SJCRH30 (cell line): ENCODE measurements at regions not wholly inside any gene's neighbourhood (a gene's known extent, or its start where the extent isn't known, plus 50 kb on each side); places are given as distances from the start of the nearest gene placed in this dataset.

Experiments
- DNase-seq, 2 experiments: peaks; one replicate each; pipeline ENCODE4 v3.0.0-alpha.2; 2015 to 2020
- H3K27ac ChIP-seq: fragments of 250-450 bp; sonication (Bioruptor Pico); 2 replicates; pipeline ENCODE4 v1.5.1; 2020; ENCODE audit warnings: mild to moderate bottlenecking, moderate library complexity
- H3K27me3 ChIP-seq: fragments of 250-450 bp; sonication (Bioruptor Pico); 2 replicates; pipeline ENCODE4 v1.5.1; 2020; ENCODE audit warnings: mild to moderate bottlenecking, moderate library complexity
- H3K36me3 ChIP-seq: fragments of 250-450 bp; sonication (Bioruptor Pico); 2 replicates; pipeline ENCODE4 v1.5.1; 2020; ENCODE audit warnings: mild to moderate bottlenecking, moderate library complexity
- H3K4me1 ChIP-seq: fragments of 250-450 bp; sonication (Bioruptor Pico); 2 replicates; pipeline ENCODE4 v1.5.1; 2020; ENCODE audit warnings: mild to moderate bottlenecking, moderate library complexity
- H3K4me3 ChIP-seq: fragments of 250-450 bp; sonication (Bioruptor Pico); 2 replicates; pipeline ENCODE4 v1.5.1; 2020; ENCODE audit warnings: mild to moderate bottlenecking, moderate library complexity
- H3K9me3 ChIP-seq: fragments of 250-450 bp; sonication (Bioruptor Pico); replicated peaks from 2 replicates; pipeline ENCODE4 v1.5.1; 2020; ENCODE audit warnings: mild to moderate bottlenecking, moderate library complexity

DNA sequence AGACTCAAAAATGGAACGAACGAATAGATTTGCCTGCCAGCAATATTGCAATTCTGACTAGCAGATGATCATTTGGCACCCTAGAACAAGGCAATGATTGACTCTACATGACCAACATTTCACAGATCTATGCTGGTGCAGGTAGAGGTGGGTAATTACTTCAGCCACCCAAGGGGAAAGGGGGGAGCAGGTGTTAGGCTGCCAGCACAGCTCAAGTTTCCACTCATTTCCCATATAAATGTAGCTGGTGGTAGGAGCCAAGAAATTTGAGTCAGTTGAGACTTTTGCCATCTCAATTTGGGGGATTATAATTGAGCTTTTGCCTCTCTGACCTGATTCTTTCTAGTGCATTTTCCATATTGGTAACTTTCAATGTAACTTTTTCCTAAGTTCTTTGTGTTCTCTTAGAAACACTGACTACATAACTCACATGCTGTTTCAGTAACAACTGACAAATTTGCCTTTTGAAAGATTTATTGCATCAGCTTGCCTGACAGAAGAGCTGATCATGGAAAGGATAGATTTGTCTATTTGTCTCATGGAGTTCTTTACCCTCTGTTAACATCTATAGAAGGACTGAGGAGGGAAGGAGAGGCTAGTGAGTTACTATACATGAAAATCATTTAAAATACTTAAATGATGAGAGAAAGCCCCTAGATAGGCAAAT lies 902.5 kb downstream of the ZPLD1 start:
- Histone ChIP-seq H3K36me3 (no peaks in the 10 kb centered on the region), H3K27me3 (no peaks in the 10 kb centered on the region), H3K9me3 (no peaks in the 10 kb centered on the region), H3K4me3 (no peak overlapping the region), H3K27ac (no peak overlapping the region), H3K4me1 (no peaks in the 10 kb centered on the region)
- DNase-seq, result no peak

DNA sequence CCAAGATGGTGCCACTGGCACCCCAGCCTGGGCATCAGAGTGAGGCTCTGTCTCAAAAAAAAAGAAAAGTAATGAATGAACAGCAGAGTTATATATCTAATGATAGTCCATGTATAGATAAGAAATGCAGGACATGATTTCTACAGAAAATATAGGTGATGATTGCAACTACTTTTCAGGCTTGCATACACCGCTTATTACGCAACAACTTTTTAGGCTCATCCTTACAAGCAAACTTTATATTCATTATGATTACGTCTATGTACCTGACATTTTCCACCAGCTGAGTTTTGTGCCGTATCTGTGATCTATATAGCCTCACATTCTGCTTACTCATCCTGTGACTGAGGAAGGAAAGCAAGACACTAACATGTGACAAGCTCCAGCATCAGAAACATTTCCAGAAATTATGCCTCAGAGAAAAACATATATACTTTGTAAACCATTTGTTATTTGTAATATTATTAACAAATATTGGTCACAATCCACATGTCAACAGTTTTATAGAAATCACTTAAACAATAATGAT lies 906.3 kb downstream of the ZPLD1 start:
- Histone ChIP-seq H3K27me3 (no peaks in the 10 kb centered on the region), H3K4me1 (no peaks in the 10 kb centered on the region), H3K9me3 (no peaks in the 10 kb centered on the region), H3K27ac (no peak overlapping the region), H3K36me3 (no peaks in the 10 kb centered on the region), H3K4me3 (no peak overlapping the region)
- DNase-seq, result no peak

DNA sequence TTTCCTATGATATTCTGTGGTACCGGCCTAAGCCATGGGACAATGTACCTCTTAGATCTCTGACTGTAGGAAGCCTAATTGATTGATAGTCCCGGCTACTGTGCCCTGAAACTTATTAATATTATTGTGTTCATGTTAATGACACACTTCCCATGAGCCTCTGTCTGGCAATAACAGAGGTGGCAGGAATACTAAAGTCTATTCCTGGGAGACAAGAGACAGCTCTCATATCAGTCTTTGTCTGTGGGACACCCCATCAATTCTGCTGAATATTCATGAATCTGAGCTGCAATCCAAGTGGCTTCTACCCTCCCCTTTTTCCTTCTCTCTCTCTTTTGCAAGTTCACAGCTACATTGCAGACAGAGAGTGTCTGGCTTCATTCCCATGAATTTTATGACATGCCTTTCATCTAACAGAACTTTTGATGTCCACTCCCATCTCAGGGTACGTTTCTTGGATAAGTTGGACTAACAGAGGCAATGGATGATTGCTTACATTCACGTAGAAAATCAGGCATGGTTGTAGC lies 907.5 kb downstream of the ZPLD1 start:
- no peaks in the 10 kb centered on the region for H3K9me3 ChIP-seq
- no peak for DNase-seq
- H3K27ac ChIP-seq, result no peak overlapping the region
- H3K4me3 ChIP-seq, result no peak overlapping the region
- H3K36me3 ChIP-seq, result no peaks in the 10 kb centered on the region
- H3K27me3 ChIP-seq, result no peaks in the 10 kb centered on the region
- no peaks in the 10 kb centered on the region for H3K4me1 ChIP-seq

DNA sequence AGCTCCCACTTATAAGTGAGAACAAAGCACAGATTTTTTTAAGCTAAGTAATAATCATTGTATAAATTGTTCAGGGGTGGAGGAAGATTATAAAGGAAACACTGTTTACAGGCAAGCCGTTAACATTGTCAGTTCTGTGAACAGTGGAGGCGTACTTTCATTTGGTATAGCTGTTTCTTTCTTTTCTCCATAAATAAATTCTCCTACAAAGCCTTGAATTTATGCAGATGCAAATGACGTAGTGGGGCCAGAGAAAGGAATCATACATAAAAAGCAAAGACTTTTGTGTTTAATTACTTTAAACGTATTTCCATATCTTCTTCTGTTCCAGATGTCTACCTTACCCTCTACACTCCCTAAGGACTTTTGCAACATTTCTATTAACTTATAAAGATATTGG lies 914.9 kb downstream of the ZPLD1 start:
- DNase-seq, result no peak
- Histone ChIP-seq H3K4me1 (no peaks in the 10 kb centered on the region), H3K27ac (no peak overlapping the region), H3K9me3 (no peaks in the 10 kb centered on the region), H3K4me3 (no peak overlapping the region), H3K36me3 (no peaks in the 10 kb centered on the region), H3K27me3 (no peaks in the 10 kb centered on the region)

DNA sequence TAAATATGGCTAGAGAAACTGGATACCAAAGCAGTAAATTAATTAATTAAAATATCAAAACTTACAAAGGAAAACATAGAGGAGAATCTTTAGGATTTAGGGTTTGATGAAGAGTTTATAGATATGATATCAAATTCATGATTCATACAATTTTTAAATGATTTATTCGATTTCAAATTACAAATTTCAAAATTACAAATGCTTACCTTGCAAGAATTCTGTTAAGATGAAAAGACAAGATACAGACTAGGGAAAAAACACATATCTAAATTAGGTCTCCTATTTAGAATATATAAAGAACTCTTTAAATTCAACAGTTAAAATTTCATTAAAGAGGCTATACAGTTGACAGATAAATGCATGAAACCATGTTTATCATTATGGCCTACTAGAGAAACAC lies 930.7 kb downstream of the ZPLD1 start:
- DNase-seq, result no peak
- no peak overlapping the region for H3K4me3 ChIP-seq
- H3K36me3 ChIP-seq, result no peaks in the 10 kb centered on the region
- H3K4me1 ChIP-seq, result no peaks in the 10 kb centered on the region
- H3K9me3 ChIP-seq, result no peaks in the 10 kb centered on the region
- H3K27ac ChIP-seq, result no peak overlapping the region
- H3K27me3 ChIP-seq, result 0 out of 2 replicates have a peak, but pooled peaks cover 3% of the 10 kb centered on the region

DNA sequence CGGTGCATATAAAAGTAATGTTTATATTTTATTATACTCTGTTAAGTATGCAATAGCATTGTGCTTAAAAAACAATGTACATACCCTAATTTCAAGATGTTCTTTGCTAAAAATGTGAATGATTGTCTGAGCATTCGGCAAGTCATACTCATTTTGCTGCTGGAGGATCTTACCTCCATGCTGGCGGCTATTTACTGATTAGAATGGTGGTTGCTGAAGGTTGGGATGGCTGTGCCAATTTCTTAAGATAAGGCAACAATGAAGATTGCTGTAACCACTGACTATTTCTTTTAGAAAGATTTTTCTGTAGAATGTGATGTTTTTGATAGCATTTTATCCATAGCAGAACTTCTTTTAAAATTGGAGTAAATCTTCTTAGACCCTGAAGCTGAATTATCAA lies 932.7 kb downstream of the ZPLD1 start:
- no peak overlapping the region for H3K27ac ChIP-seq
- no peaks in the 10 kb centered on the region for H3K9me3 ChIP-seq
- DNase-seq, result no peak
- H3K4me1 ChIP-seq, result no peaks in the 10 kb centered on the region
- H3K4me3 ChIP-seq, result no peak overlapping the region
- H3K27me3 ChIP-seq, result peaks cover 12% of the 10 kb centered on the region
- no peaks in the 10 kb centered on the region for H3K36me3 ChIP-seq

DNA sequence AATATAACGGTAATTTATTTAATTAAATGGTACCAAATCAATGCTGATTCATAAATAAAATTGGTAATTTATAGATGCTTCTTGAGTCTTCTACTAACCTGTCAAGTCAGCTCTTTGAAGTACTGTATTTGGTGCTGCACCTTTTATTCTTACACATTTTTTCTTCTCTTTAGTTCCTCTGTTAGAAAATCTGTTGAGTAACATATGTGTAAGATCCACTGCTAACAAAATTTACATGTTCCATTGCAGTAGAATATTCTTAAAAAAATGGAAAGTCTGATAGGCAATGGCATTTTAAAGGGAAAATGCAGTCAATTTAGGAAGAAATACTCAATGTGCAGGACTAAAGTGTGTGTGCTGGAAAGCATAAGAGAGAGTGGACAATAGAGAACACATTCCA lies 936.6 kb downstream of the ZPLD1 start:
- H3K9me3 ChIP-seq, result no peaks in the 10 kb centered on the region
- no peaks in the 10 kb centered on the region for H3K4me1 ChIP-seq

DNA sequence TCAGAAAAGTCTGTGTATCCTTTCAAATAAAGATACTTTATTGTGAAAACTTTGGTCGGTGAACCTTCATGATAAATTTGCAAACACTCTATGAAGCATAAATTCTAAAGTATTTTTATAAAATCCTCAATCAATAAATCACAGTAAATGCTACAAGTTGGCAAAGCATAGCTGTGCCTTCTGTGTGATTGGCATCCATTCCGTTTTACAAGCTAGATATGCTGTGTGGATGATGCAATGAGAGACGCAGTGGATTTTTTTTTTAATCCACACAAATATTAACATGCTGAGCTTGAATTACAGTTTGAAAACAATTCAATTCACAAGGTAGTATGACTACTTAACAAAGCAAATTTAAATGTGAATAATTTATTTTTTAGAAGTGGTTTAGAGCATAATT lies 937.2 kb downstream of the ZPLD1 start:
- Histone ChIP-seq H3K4me1 (no peaks in the 10 kb centered on the region), H3K27me3 (peaks cover 16% of the 10 kb centered on the region), H3K27ac (no peak overlapping the region), H3K36me3 (0 out of 2 replicates have a peak, but pooled peaks cover 2% of the 10 kb centered on the region), H3K4me3 (no peak overlapping the region), H3K9me3 (no peaks in the 10 kb centered on the region)
- no peak for DNase-seq

More for the DNA sequence above, 936.6 kb downstream of the ZPLD1 start:
- no peak for DNase-seq
- 0 out of 2 replicates have a peak, but pooled peaks cover 2% of the 10 kb centered on the region for H3K36me3 ChIP-seq
- no peak overlapping the region for H3K27ac ChIP-seq
- H3K27me3 ChIP-seq, result peaks cover 16% of the 10 kb centered on the region
- no peak overlapping the region for H3K4me3 ChIP-seq

DNA sequence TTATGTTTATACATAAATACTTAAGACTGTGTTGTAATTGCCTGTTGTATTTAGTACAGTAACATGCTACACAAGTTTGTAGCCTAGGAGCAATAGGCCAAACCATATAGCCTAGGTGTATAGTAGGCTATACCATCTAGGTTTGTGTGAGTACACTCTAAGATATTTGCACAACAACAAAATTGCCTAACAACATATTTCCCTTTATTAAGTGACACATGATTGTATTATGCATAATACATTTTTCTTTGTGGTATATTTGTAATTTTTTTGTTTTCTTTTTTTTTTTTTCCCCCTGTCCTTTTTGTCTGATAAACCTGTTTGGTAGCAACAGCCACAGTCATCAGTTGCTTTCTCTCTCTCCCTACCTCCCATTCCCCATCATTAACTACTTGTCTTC lies 945.6 kb downstream of the ZPLD1 start:
- Histone ChIP-seq H3K27me3 (no peaks in the 10 kb centered on the region), H3K4me3 (no peak overlapping the region), H3K27ac (no peak overlapping the region), H3K9me3 (no peaks in the 10 kb centered on the region), H3K4me1 (no peaks in the 10 kb centered on the region), H3K36me3 (no peaks in the 10 kb centered on the region)
- no peak for DNase-seq

DNA sequence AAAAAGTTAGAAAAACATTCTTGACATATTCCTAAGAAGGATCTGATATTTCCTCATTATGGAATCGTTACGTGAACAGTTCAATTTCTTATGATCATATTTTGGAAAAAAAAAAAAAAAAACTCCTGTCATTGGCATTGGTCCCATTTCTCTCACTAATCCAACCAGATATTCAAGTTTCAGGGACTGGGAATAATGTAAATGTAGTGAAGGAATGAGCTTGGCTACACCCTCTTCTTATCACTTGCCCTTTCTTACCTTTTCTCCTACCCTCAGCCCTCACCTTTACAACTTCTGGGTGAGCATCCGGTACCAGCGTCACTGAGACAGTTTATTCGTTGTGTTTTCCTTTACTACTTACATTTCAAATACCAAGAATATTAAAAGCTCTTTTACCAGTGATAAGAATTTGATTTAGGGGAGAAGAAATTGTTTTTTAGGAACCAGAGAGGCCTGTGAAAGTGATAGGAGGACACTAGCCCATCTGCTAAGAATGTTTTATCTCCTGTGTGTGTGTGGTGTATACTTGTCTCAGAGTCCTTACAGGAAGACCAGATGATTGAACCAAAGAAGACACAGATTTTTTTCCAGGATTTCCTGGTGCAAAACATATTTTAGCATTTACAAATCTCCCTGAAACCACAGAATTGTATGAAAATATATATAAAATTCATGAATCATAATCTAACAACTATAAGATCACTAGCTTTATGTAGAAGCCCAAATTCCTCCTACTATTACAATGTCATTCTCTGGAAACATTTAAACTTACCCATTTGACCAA lies 946.7 kb downstream of the ZPLD1 start:
- no peaks in the 10 kb centered on the region for H3K36me3 ChIP-seq
- H3K4me3 ChIP-seq, result no peak overlapping the region
- DNase-seq, result no peak
- H3K4me1 ChIP-seq, result no peaks in the 10 kb centered on the region
- no peaks in the 10 kb centered on the region for H3K27me3 ChIP-seq
- H3K9me3 ChIP-seq, result no peaks in the 10 kb centered on the region
- no peak overlapping the region for H3K27ac ChIP-seq

DNA sequence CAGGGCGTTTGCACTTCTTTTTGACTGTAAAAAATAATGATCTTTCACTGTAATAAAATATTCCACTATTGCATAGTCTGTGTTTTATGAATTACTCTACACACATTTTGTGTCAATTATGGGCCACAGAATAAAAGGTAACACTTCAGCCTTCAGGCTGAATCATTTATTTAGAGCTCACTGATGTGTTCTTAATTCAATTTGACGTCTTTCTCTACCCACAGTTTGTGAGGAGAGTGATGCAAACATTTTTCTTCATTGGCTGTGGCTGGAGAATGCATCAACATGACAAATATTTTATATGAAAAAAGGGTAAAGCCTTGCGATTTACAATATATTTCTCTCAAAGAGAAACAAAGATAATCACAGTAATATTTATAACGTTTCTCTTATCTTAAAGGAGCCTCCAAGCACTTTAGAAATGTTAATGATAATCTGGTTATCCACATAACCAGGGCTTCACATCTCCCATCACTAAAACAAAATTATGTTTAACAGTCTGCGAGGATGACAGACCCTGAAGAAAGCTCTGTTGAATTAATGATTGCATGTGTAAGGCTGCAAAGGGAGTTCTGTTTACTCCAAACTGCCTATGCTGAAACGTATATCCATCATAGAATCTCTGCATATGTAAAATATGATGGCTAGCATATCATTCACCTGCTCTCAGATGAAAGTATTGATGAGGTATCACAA lies 951.3 kb downstream of the ZPLD1 start:
- no peaks in the 10 kb centered on the region for H3K4me1 ChIP-seq
- no peaks in the 10 kb centered on the region for H3K9me3 ChIP-seq
- no peak overlapping the region for H3K4me3 ChIP-seq
- H3K27ac ChIP-seq, result no peak overlapping the region
- no peaks in the 10 kb centered on the region for H3K36me3 ChIP-seq
- H3K27me3 ChIP-seq, result no peaks in the 10 kb centered on the region
- DNase-seq, result no peak

DNA sequence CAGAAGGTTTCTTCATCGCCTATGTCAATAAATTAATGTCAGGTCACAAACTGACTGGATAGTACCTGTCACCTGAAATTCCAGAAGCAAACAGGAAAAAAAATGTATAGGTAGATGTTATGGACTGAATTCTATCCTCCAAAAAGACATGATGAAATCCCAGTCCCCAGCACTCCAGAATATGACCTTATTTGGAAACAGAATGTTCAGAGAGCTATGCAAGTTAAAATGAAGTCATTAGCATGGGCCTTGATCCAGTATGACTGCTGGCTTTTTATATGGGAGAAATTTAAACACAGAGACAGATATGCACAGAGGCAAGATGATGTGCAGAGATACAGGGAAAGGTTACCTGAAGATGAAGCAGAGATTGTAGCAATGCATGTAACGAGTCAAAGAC lies 953.4 kb downstream of the ZPLD1 start:
- H3K36me3 ChIP-seq, result no peaks in the 10 kb centered on the region
- no peaks in the 10 kb centered on the region for H3K9me3 ChIP-seq
- H3K27ac ChIP-seq, result no peak overlapping the region
- no peaks in the 10 kb centered on the region for H3K4me1 ChIP-seq
- no peaks in the 10 kb centered on the region; the same call in 1 of the 2 replicates for H3K27me3 ChIP-seq
- DNase-seq, result no peak
- H3K4me3 ChIP-seq, result no peak overlapping the region

DNA sequence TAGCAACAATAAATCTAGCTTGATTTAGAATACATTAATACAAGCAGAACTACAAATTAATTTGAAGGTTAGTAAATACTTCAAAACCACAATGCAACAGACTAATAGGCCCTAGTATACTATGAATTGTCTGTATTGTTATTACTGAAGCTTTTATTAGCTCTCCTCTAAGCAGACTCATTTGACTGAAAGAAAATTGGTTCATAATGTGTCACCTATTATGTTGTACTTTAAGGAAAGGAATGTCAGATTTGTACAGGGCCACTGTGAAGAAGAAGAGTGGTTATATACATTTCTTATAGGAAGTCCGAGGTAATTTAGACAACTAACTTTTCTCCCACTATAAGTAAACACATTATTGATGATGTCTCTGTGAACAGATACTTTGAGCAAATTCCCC lies 954.5 kb downstream of the ZPLD1 start:
- H3K27ac ChIP-seq, result no peak overlapping the region
- H3K4me3 ChIP-seq, result no peak overlapping the region
- no peak for DNase-seq
- no peaks in the 10 kb centered on the region for H3K4me1 ChIP-seq
- H3K36me3 ChIP-seq, result no peaks in the 10 kb centered on the region
- H3K27me3 ChIP-seq, result no peaks in the 10 kb centered on the region; the same call in 1 of the 2 replicates
- no peaks in the 10 kb centered on the region for H3K9me3 ChIP-seq

DNA sequence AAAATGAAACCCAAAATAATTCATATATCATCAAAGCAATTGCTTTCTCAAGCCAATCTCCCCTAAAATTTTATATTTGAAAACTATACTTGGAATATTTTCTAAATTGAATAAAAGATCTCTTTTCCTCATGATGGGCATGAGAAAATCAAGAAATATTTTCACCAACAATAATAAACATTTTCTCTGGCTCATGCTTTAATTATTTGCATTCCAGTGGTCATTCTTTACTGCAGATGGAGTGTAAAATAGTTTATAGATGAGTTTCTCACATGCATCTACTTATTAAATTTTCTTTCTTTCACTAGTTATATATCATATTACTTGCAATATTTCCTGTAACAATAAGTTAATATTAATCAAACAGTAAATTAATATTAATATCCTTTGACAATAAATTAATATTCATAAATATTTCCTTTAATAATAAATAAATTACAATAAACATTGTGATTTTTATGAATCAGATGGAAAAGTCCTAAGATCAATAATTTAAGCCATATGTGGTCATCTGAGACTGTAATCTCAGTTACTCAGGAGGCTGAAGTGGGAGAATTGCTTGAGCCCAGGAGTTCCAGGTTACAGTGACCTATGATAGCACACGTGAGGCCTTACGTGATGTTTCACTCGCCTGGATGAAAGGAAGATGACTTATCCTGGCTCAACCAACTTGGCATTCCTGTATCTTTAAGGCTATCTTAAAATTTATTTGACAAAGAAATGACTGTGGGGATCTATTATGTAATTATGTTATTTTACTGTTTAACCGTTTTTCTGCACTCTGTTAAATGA lies 958.8 kb downstream of the ZPLD1 start:
- Histone ChIP-seq H3K36me3 (no peaks in the 10 kb centered on the region), H3K27ac (no peak overlapping the region), H3K4me1 (no peaks in the 10 kb centered on the region), H3K4me3 (no peak overlapping the region), H3K27me3 (peaks cover 6% of the 10 kb centered on the region), H3K9me3 (no peaks in the 10 kb centered on the region)
- DNase-seq, result no peak
